ENCODE measurements at regions not wholly inside any gene's neighbourhood (a gene's known extent, or its start where the extent isn't known, plus 50 kb on each side); places are given as distances from the start of the nearest gene placed in this dataset.

- no peak for TF ChIP-seq ZNF232 (CRISPR knock-in tag; IDR thresholded peaks at IDR 0.05)
- TF ChIP-seq FOXK1 (CRISPR knock-in tag; IDR thresholded peaks at IDR 0.05), result no peak
Measured at GRCh38 chr11:69394869-69395246, 86.6 kb upstream of the LINC01488 start (continued).

GRCh38 chr11:69395287-69395686 lies 86.2 kb upstream of the LINC01488 start:
- peaks cover 19% of the 10 kb centered on the region for H3K9me3 Mint-ChIP-seq
- H3K36me3 Mint-ChIP-seq, result peaks cover 3% of the 10 kb centered on the region
- H3K27ac Mint-ChIP-seq, result no peak overlapping the region
- TF ChIP-seq CREB1 (CRISPR knock-in tag; IDR thresholded peaks at IDR 0.05) (no peak), JUN (CRISPR knock-in tag; IDR thresholded peaks at IDR 0.05) (no peak), ZNF232 (CRISPR knock-in tag; IDR thresholded peaks at IDR 0.05) (no peak), ZNF671 (CRISPR knock-in tag; IDR thresholded peaks at IDR 0.05) (no peak), TEAD4 (CRISPR knock-in tag; IDR thresholded peaks at IDR 0.05) (no peak), FOXJ3 (CRISPR knock-in tag; IDR thresholded peaks at IDR 0.05; ENCODE audit: borderline replicate concordance) (no peak), SMAD3 (CRISPR knock-in tag; IDR thresholded peaks at IDR 0.05; ENCODE audit: borderline replicate concordance) (no peak), ESRRA (CRISPR knock-in tag; IDR thresholded peaks at IDR 0.05; ENCODE audit: borderline replicate concordance) (no peak), GTF2I (CRISPR knock-in tag; conservative IDR thresholded peaks at IDR 0.05) (no peak), ZNF138 (CRISPR knock-in tag; conservative IDR thresholded peaks at IDR 0.05) (no peak), PRDM15 (CRISPR knock-in tag; IDR thresholded peaks at IDR 0.05) (no peak), USF1 (CRISPR knock-in tag; IDR thresholded peaks at IDR 0.05) (no peak), KAT7 (CRISPR knock-in tag; IDR thresholded peaks at IDR 0.05; ENCODE audit: borderline replicate concordance) (no peak), GRHL2 (CRISPR knock-in tag; IDR thresholded peaks at IDR 0.05; ENCODE audit: insufficient replicate concordance, severe bottlenecking) (no peak), SMAD4 (CRISPR knock-in tag; IDR thresholded peaks at IDR 0.05) (no peak), ZMAT4 (CRISPR knock-in tag; IDR thresholded peaks at IDR 0.05) (no peak), AFF4 (CRISPR knock-in tag; IDR thresholded peaks at IDR 0.05; ENCODE audit: borderline replicate concordance) (no peak), TCF7 (CRISPR knock-in tag; IDR thresholded peaks at IDR 0.05; ENCODE audit: low read depth) (no peak), ZNF396 (CRISPR knock-in tag; IDR thresholded peaks at IDR 0.05; ENCODE audit: borderline replicate concordance) (no peak), NFE2L1 (CRISPR knock-in tag; IDR thresholded peaks at IDR 0.05) (no peak)
- no peaks in the 10 kb centered on the region for H3K27me3 Mint-ChIP-seq (ENCODE audit: low read depth)
- ATAC-seq, result no peak
- CTCF ChIA-PET, result no interaction called here
- no peak overlapping the region for H3K4me3 Mint-ChIP-seq
- no peak for DNase-seq (ENCODE audit: low spot score)
- POLR2A ChIA-PET, result interaction anchor here (0.6 kb wide), 1 partner anchor 242 kb away, joined by 5 read pairs; no protein-coding TSS in a partner anchor
- H3K4me1 Mint-ChIP-seq, result peaks cover 6% of the 10 kb centered on the region; the same call in 1 of the 2 replicates
